Spleen (tissue), 7 donors: ENCODE measurements at regions not wholly inside any gene's neighbourhood (a gene's known extent, or its start where the extent isn't known, plus 50 kb on each side); places are given as distances from the start of the nearest gene placed in this dataset.

Experiments used
- CTCF ChIP-seq, 11 experiments: fragments of 200-600 bp in 7 of 11; fragments of 450-650 bp in 4 of 11; sonication (generic) in 4 of 11; IDR thresholded peaks in 8 of 11; conservative IDR thresholded peaks in 3 of 11; 1 replicate in 7 of 11; 2 replicates in 4 of 11; pipeline versions ENCODE4 v1.4.0 to v1.8.0; 2016 to 2021; ENCODE audit warnings: antibody characterized with exemption in 11 of 11, inconsistent platforms in 4 of 11, mild to moderate bottlenecking in 1 of 11
- POLR2A ChIP-seq, 3 donors: fragments of 450-650 bp; IDR thresholded peaks; one replicate each; pipeline ENCODE4 v1.5.1; 2017; ENCODE audit warnings: antibody characterized with exemption in 3 of 3, mild to moderate bottlenecking in 1 of 3
- donor health status: DM: no; HTN: no; CAD: no; lungs with moderate emphysema.
- donor health status: DM: no; HTN: no; CAD: no.
- donor health status: DM: no; HTN: no; CAD: no.

- TF ChIP-seq POLR2A (IDR thresholded peaks at IDR 0.05) (no peak), CTCF (IDR thresholded peaks at IDR 0.05 in 8 of 11, conservative IDR thresholded peaks at IDR 0.05 in 3 of 11) (no peak)
Observed at GRCh38 chr2:66849153-66849755, 414.3 kb downstream of the MEIS1 start.
